ENCODE measurements at regions not wholly inside any gene's neighbourhood (a gene's known extent, or its start where the extent isn't known, plus 50 kb on each side); places are given as distances from the start of the nearest gene placed in this dataset.

GRCh38 chr2:49240608-49241007, 86.3 kb upstream of the FSHR start:
- no peak for TF ChIP-seq POLR2AphosphoS5 (IDR thresholded peaks at IDR 0.05; ENCODE audit: low read depth)
- no peak for TF ChIP-seq CTCF (conservative IDR thresholded peaks at IDR 0.05; ENCODE audit: low read depth in 2 of 2)
- no peak for TF ChIP-seq EZH2 (IDR thresholded peaks at IDR 0.05; ENCODE audit: low read depth, unreplicated experiment)
- TF ChIP-seq CREB1 (CRISPR knock-in tag; IDR thresholded peaks at IDR 0.05; ENCODE audit: low read depth): no peak
- TF ChIP-seq STAT1 (IDR thresholded peaks at IDR 0.05; ENCODE audit: unreplicated experiment): no peak
- no peak for TF ChIP-seq ETS1 (IDR thresholded peaks at IDR 0.05)
- TF ChIP-seq ZNF114 (CRISPR knock-in tag; IDR thresholded peaks at IDR 0.05): no peak
- TF ChIP-seq EZH2phosphoT487 (IDR thresholded peaks at IDR 0.05; ENCODE audit: unreplicated experiment): no peak
- no peak for TF ChIP-seq NANOG (IDR thresholded peaks at IDR 0.05; ENCODE audit: borderline replicate concordance)
- TF ChIP-seq ZNF462 (CRISPR knock-in tag; IDR thresholded peaks at IDR 0.05): no peak
- Mint-ChIP-seq H3K36me3 (ENCODE audit: low read depth) (no peaks in the 10 kb centered on the region), H3K27ac (no peak overlapping the region), H3K4me1 (no peaks in the 10 kb centered on the region), H3K9me3 (no peaks in the 10 kb centered on the region; the same call in 2 of the 3 replicates), H3K4me3 (no peak overlapping the region), H3K27me3 (ENCODE audit: insufficient read depth, low read depth, poor library complexity) (peaks cover 7% of the 10 kb centered on the region)
- H3K4me1 ChIP-seq (ENCODE audit: insufficient read depth): no peaks in the 10 kb centered on the region
- H4K20me1 ChIP-seq (replicated peaks; ENCODE audit: insufficient read depth): no peaks in the 10 kb centered on the region
- H3K4me2 ChIP-seq: no peak overlapping the region
- H3K4me3 ChIP-seq: no peak overlapping the region
- H3K9me2 ChIP-seq (ENCODE audit: insufficient read depth): no peaks in the 10 kb centered on the region
- H3K79me2 ChIP-seq (replicated peaks; ENCODE audit: insufficient read depth): no peaks in the 10 kb centered on the region
- no peak overlapping the region for H3K27ac ChIP-seq (ENCODE audit: low read depth)
- DNase-seq (ENCODE audit: low spot score): no peak
- ATAC-seq: no peak
- no peaks in the 10 kb centered on the region for H3F3A ChIP-seq (replicated peaks; ENCODE audit: low read depth)
- no peaks in the 10 kb centered on the region for H3K36me3 ChIP-seq (ENCODE audit: insufficient read depth)
- no peak overlapping the region for H2AFZ ChIP-seq
- H3K27me3 ChIP-seq (ENCODE audit: insufficient read depth): no peaks in the 10 kb centered on the region

Measured in GM23338 (cell line).